Endodermal cell (in vitro differentiated cells): ENCODE measurements at regions not wholly inside any gene's neighbourhood (a gene's known extent, or its start where the extent isn't known, plus 50 kb on each side); places are given as distances from the start of the nearest gene placed in this dataset.

Experiments
- DNase-seq: peaks from one replicate; pipeline ENCODE4 v3.0.0-alpha.2; 2017
- H3K27ac ChIP-seq: 2 replicates; pipeline ENCODE4 v1.5.1; 2013; ENCODE audit warnings: mild to moderate bottlenecking, low read depth, low read length, moderate library complexity
- H3K27me3 ChIP-seq: 2 replicates; pipeline ENCODE4 v1.6.1; 2013; ENCODE audit warnings: mild to moderate bottlenecking, low read length, moderate library complexity; ENCODE audit not compliant: insufficient read depth, control insufficient read depth, poor library complexity, severe bottlenecking
- H3K36me3 ChIP-seq: 2 replicates; pipeline ENCODE4 v1.7.0; 2013; ENCODE audit warnings: mild to moderate bottlenecking, low read length, moderate library complexity; ENCODE audit not compliant: control insufficient read depth, insufficient read depth
- H3K4me1 ChIP-seq: one replicate; pipeline ENCODE4 v1.7.0; 2013; ENCODE audit warnings: low read length; ENCODE audit not compliant: control insufficient read depth, insufficient read depth
- H3K4me3 ChIP-seq: 2 replicates; pipeline ENCODE4 v1.5.1; 2013; ENCODE audit warnings: mild to moderate bottlenecking, low read length, moderate library complexity
- H3K9ac ChIP-seq: 2 replicates; pipeline ENCODE4 v1.6.1; 2013; ENCODE audit warnings: mild to moderate bottlenecking, low read length, moderate library complexity; ENCODE audit not compliant: poor library complexity, severe bottlenecking; ENCODE audit errors: extremely low read depth
- H3K9me3 ChIP-seq: 2 replicates; pipeline ENCODE4 v1.6.1; 2013; ENCODE audit warnings: mild to moderate bottlenecking, low read length, moderate library complexity; ENCODE audit not compliant: control insufficient read depth
- H3K27ac Mint-ChIP-seq: 2 replicates; pipeline ENCODE4 v1.8.0; 2020; ENCODE audit warnings: mixed read lengths
- H3K27me3 Mint-ChIP-seq: 2 replicates; pipeline ENCODE4 v1.8.0; 2021; ENCODE audit warnings: mild to moderate bottlenecking, mixed read lengths; ENCODE audit not compliant: insufficient read depth
- H3K36me3 Mint-ChIP-seq: 2 replicates; pipeline ENCODE4 v1.8.0; 2020; ENCODE audit warnings: low read depth, mixed read lengths
- H3K4me1 Mint-ChIP-seq: 2 replicates; pipeline ENCODE4 v1.8.0; 2020; ENCODE audit warnings: mixed read lengths
- H3K4me3 Mint-ChIP-seq: 2 replicates; pipeline ENCODE4 v1.8.0; 2020; ENCODE audit warnings: mild to moderate bottlenecking, moderate library complexity, mixed read lengths
- H3K9me3 Mint-ChIP-seq: 2 replicates; pipeline ENCODE4 v1.8.0; 2020; ENCODE audit warnings: mild to moderate bottlenecking, mixed read lengths
- CTCF ChIP-seq: fragments of 200-600 bp; sonication (generic); conservative IDR thresholded peaks from 2 replicates; pipeline ENCODE4 v1.5.0; 2021; ENCODE audit warnings: antibody characterized with exemption, mild to moderate bottlenecking
- WGBS, 2 experiments: methylation state at CpG; one replicate each; pipeline versions ENCODE4 v1.1.5 to v1.1.7; 2013; ENCODE audit warnings: missing lambda C conversion rate in 2 of 2, mixed read lengths in 1 of 2; ENCODE audit not compliant: insufficient coverage in 1 of 2, insufficient read length in 1 of 2; 5-methylcytosine and 5-hydroxymethylcytosine counted together

GRCh38 chr15:77719450-77719849 lies 86.7 kb upstream of the LINGO1 start:
- Mint-ChIP-seq H3K36me3 (no peaks in the 10 kb centered on the region), H3K4me1 (peaks cover 6% of the 10 kb centered on the region), H3K4me3 (no peak overlapping the region), H3K27ac (no peak overlapping the region), H3K9me3 (no peaks in the 10 kb centered on the region), H3K27me3 (no peaks in the 10 kb centered on the region)
- 83% methylated on average over 8 to 11 of the region's 11 CpGs for WGBS, 2 experiments
- no peak overlapping the region for H3K27ac ChIP-seq
- no peak overlapping the region for H3K4me3 ChIP-seq
- H3K36me3 ChIP-seq, result no peaks in the 10 kb centered on the region
- no peak for TF ChIP-seq CTCF
- no peaks in the 10 kb centered on the region for H3K4me1 ChIP-seq
- DNase-seq, result no peak
- H3K9ac ChIP-seq, result no peak overlapping the region
- no peaks in the 10 kb centered on the region for H3K9me3 ChIP-seq
- H3K27me3 ChIP-seq, result no peaks in the 10 kb centered on the region

DNA sequence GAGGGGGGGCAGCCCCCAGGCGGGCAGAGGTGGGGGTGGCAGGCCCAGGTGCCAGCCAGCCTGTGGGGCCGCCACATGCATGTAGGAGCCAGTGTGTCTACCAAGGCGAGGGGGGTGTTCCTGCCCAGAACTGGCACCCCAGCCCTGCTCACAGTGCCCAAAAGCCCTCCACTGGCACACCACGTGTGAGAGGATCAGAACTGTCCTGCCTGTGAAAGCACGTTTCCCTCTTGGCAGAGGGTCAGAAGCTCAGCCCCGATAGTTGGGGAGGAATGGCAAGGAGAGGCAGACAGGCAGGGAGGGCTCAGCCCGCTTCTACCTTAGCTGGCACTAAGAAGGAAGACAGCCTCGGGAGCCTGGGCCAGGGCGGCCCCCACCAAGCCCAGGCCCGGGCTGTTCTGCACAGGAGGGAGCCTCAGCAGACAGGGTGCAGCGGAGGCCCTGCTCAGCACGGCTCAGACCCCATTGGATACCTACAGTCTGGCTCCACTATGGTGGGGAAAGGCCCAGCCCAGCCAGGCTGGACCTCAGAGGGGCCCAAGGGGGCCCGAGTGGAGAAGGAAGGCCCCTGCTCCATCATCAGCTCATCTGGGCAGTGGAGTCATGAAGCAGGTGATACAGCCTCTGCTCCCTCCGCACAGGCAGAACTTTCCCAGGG lies 84.8 kb upstream of the LINGO1 start:
- TF ChIP-seq CTCF, result no peak
- H3K27ac Mint-ChIP-seq, result no peak overlapping the region

GRCh38 chr15:77716632-77717332 lies 84.1 kb upstream of the LINGO1 start:
- H3K36me3 Mint-ChIP-seq, result no peaks in the 10 kb centered on the region
- no peaks in the 10 kb centered on the region for H3K27me3 Mint-ChIP-seq
- DNase-seq, result no peak

More for the DNA sequence above, 84.8 kb upstream of the LINGO1 start:
- H3K4me3 Mint-ChIP-seq, result no peak overlapping the region
- peaks cover 11% of the 10 kb centered on the region for H3K4me1 Mint-ChIP-seq
- Histone ChIP-seq H3K27me3 (no peaks in the 10 kb centered on the region), H3K36me3 (no peaks in the 10 kb centered on the region), H3K4me3 (no peak overlapping the region), H3K27ac (no peak overlapping the region), H3K9me3 (no peaks in the 10 kb centered on the region), H3K4me1 (no peaks in the 10 kb centered on the region), H3K9ac (no peak overlapping the region)
- DNase-seq, result no peak
- H3K9me3 Mint-ChIP-seq, result no peaks in the 10 kb centered on the region
- no peaks in the 10 kb centered on the region for H3K36me3 Mint-ChIP-seq
- 88 to 89% methylated on average over 8 to 14 of the region's 14 CpGs for WGBS, 2 experiments
- H3K27me3 Mint-ChIP-seq, result no peaks in the 10 kb centered on the region

More at GRCh38 chr15:77716632-77717332, 84.1 kb upstream of the LINGO1 start:
- Mint-ChIP-seq H3K4me1 (peaks cover 17% of the 10 kb centered on the region), H3K27ac (no peak overlapping the region), H3K4me3 (no peak overlapping the region), H3K9me3 (no peaks in the 10 kb centered on the region)
- TF ChIP-seq CTCF, result no peak
- Histone ChIP-seq H3K27ac (no peak overlapping the region), H3K27me3 (no peaks in the 10 kb centered on the region), H3K9me3 (no peaks in the 10 kb centered on the region), H3K9ac (no peak overlapping the region), H3K4me3 (no peak overlapping the region), H3K36me3 (no peaks in the 10 kb centered on the region), H3K4me1 (no peaks in the 10 kb centered on the region)
- WGBS, 2 experiments, result 73 to 86% methylated on average over 10 to 14 of the region's 14 CpGs
